DND-41 (cell line): ENCODE measurements at regions not wholly inside any gene's neighbourhood (a gene's known extent, or its start where the extent isn't known, plus 50 kb on each side); places are given as distances from the start of the nearest gene placed in this dataset.

ENCODE experiments used
- ATAC-seq: fragments of 200-7000 bp; cut with Tn5 transposase; 3 replicates; pipeline ENCODE4 v1.9.1; 2021; ENCODE audit warnings: low read depth; ENCODE audit not compliant: insufficient read depth
- DNase-seq: peaks from one replicate; pipeline ENCODE4 v3.0.0-alpha.2; 2020
- H2AFZ ChIP-seq: 2 replicates; pipeline ENCODE4 v1.6.0; 2012; ENCODE audit warnings: low read depth, low read length
- H3K27ac ChIP-seq: 2 replicates; pipeline ENCODE4 v1.5.1; 2012; ENCODE audit warnings: low read length, inconsistent platforms
- H3K27me3 ChIP-seq: fragments of 200-600 bp; sonication (generic); 2 replicates; pipeline ENCODE4 v1.6.0; 2012; ENCODE audit warnings: low read length, mild to moderate bottlenecking, inconsistent platforms; ENCODE audit not compliant: insufficient read depth, poor library complexity
- H3K36me3 ChIP-seq: 2 replicates; pipeline ENCODE4 v1.5.1; 2012; ENCODE audit warnings: low read length, inconsistent platforms; ENCODE audit not compliant: insufficient read depth
- H3K4me1 ChIP-seq: 2 replicates; pipeline ENCODE4 v1.5.1; 2012; ENCODE audit warnings: mild to moderate bottlenecking, low read length; ENCODE audit not compliant: insufficient read depth
- H3K4me2 ChIP-seq: 2 replicates; pipeline ENCODE4 v1.6.0; 2012; ENCODE audit warnings: mild to moderate bottlenecking, moderate library complexity, low read length, inconsistent platforms; ENCODE audit not compliant: insufficient read depth
- H3K4me3 ChIP-seq, 2 experiments: fragments of 200-600 bp in 1 of 2; shearing (Covaris generic) in 1 of 2; 2 replicates each; pipeline ENCODE4 v1.5.1; 2012 to 2016; ENCODE audit warnings: inconsistent platforms in 2 of 2, low read length in 2 of 2, mild to moderate bottlenecking in 2 of 2, low read depth in 1 of 2, moderate library complexity in 1 of 2
- H3K79me2 ChIP-seq: 2 replicates; pipeline ENCODE4 v1.6.0; 2012; ENCODE audit warnings: low read length, inconsistent platforms; ENCODE audit not compliant: insufficient read depth
- H3K9ac ChIP-seq: 2 replicates; pipeline ENCODE4 v1.6.0; 2012; ENCODE audit warnings: low read depth, mild to moderate bottlenecking, inconsistent platforms, low read length, moderate library complexity
- H3K9me3 ChIP-seq: 2 replicates; pipeline ENCODE4 v1.5.1; 2012; ENCODE audit warnings: low read length, moderate library complexity, mild to moderate bottlenecking, inconsistent platforms; ENCODE audit not compliant: insufficient read depth, severe bottlenecking
- H4K20me1 ChIP-seq: 2 replicates; pipeline ENCODE4 v1.6.0; 2012; ENCODE audit warnings: low read length; ENCODE audit not compliant: insufficient read depth
- EZH2 ChIP-seq: IDR thresholded peaks from 3 replicates; pipeline ENCODE4 v1.6.1; 2012; ENCODE audit warnings: borderline replicate concordance, low read depth, mild to moderate bottlenecking, moderate library complexity, low read length, inconsistent platforms; ENCODE audit not compliant: severe bottlenecking
- TF ChIP-seq, protein P1 (sequence below): IDR thresholded peaks from 2 replicates; pipeline ENCODE4 v1.5.1; 2012; ENCODE audit warnings: borderline replicate concordance, low read length, moderate library complexity, mild to moderate bottlenecking; ENCODE audit not compliant: poor library complexity, severe bottlenecking; ENCODE audit errors: extremely low read depth

DNA sequence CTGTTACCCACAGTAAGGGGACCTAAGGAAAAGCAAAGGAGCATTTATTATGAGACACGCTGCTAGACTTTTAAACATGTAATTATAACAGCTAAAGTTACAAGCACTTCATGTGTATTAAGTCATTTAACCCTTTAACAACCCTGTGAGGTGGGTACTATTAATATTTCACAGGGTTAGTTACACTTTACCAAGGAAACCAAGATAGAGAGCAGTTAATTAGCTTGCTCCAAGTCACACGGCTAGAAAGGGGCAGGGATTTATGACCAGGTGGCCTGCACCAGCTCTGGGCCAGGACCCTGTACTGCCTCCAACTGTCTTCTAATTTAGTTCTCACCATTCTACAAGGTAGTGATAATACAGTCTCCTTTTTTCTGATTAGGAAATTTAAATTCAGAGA, 74.9 kb downstream of the RPL27A start:
- no peak overlapping the region for H3K27ac ChIP-seq
- no peaks in the 10 kb centered on the region for H3K4me1 ChIP-seq
- ATAC-seq, result no peak
- no peaks in the 10 kb centered on the region for H3K79me2 ChIP-seq
- TF ChIP-seq, protein P1, sequence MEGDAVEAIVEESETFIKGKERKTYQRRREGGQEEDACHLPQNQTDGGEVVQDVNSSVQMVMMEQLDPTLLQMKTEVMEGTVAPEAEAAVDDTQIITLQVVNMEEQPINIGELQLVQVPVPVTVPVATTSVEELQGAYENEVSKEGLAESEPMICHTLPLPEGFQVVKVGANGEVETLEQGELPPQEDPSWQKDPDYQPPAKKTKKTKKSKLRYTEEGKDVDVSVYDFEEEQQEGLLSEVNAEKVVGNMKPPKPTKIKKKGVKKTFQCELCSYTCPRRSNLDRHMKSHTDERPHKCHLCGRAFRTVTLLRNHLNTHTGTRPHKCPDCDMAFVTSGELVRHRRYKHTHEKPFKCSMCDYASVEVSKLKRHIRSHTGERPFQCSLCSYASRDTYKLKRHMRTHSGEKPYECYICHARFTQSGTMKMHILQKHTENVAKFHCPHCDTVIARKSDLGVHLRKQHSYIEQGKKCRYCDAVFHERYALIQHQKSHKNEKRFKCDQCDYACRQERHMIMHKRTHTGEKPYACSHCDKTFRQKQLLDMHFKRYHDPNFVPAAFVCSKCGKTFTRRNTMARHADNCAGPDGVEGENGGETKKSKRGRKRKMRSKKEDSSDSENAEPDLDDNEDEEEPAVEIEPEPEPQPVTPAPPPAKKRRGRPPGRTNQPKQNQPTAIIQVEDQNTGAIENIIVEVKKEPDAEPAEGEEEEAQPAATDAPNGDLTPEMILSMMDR, result no peak
- TF ChIP-seq EZH2, result no peak
- no peaks in the 10 kb centered on the region for H3K36me3 ChIP-seq
- peaks cover 16% of the 10 kb centered on the region for H3K27me3 ChIP-seq
- H3K4me2 ChIP-seq, result no peak overlapping the region
- DNase-seq, result no peak
- no peak overlapping the region for H3K4me3 ChIP-seq
- no peaks in the 10 kb centered on the region for H4K20me1 ChIP-seq
- H3K9me3 ChIP-seq, result no peaks in the 10 kb centered on the region
- H3K9ac ChIP-seq, result no peak overlapping the region
- no peak overlapping the region for H2AFZ ChIP-seq

DNA sequence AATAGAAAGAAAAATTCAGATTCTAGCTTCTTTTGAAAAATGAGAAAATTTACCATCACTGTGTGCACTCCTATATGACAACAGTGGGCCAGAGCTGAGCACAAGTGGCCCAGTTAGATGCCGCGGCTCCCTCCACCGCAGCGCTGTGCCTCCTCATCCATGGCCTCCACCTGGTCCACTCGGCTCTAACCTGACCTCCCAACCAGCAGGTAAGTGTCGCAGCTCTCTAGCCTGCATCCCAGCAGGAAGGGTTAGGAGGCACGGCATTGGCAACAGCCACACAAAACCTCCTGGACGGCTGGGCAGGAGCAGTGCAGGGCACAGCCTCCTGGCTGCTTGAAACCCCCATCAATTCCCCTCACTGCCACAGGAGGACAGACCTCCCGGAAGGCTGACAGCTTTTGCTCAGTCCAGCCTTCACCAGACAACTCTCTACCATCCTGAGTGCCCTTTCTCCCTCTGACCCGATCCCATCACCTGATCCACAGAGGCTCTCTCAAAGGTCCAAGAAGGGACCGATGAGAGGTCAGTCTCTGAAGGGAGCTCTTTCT, 76.1 kb downstream of the RPL27A start:
- Histone ChIP-seq H2AFZ (no peak overlapping the region), H3K4me3 (no peak overlapping the region), H3K36me3 (no peaks in the 10 kb centered on the region), H3K4me1 (no peaks in the 10 kb centered on the region), H3K79me2 (no peaks in the 10 kb centered on the region), H3K27me3 (peaks cover 16% of the 10 kb centered on the region), H3K4me2 (no peak overlapping the region), H3K9ac (no peak overlapping the region), H3K9me3 (no peaks in the 10 kb centered on the region), H3K27ac (no peak overlapping the region), H4K20me1 (no peaks in the 10 kb centered on the region)
- DNase-seq (no peak), ATAC-seq (no peak)
- TF ChIP-seq EZH2, result no peak
- TF ChIP-seq, protein P1, result no peak

DNA sequence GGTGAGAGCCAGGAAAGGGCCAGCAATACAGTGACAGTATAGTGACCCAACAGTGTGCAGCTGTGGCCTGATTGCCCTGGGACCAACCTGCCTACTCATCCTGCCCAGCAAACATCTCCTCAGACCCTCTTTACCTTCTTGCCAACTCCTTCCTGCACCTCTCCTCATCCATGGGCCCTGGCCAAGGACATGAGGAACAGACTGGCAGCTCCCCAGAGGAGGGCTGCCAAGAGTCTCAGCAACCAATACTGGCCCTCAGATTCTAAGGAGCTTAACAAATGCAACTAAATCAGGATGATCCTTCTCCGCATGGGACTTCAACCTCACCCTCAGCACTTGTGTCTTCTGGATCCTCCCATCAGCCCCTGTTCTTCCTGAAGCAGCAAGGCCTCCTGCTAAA, 77.0 kb downstream of the RPL27A start:
- ATAC-seq (no peak), DNase-seq (no peak)
- Histone ChIP-seq H3K4me3 (no peak overlapping the region), H3K9ac (no peak overlapping the region), H2AFZ (no peak overlapping the region), H3K4me2 (no peak overlapping the region), H3K27me3 (peaks cover 16% of the 10 kb centered on the region), H3K4me1 (no peaks in the 10 kb centered on the region), H3K36me3 (no peaks in the 10 kb centered on the region), H3K9me3 (no peaks in the 10 kb centered on the region), H3K79me2 (no peaks in the 10 kb centered on the region), H3K27ac (no peak overlapping the region), H4K20me1 (no peaks in the 10 kb centered on the region)
- TF ChIP-seq EZH2, result no peak
- TF ChIP-seq, protein P1, result no peak

DNA sequence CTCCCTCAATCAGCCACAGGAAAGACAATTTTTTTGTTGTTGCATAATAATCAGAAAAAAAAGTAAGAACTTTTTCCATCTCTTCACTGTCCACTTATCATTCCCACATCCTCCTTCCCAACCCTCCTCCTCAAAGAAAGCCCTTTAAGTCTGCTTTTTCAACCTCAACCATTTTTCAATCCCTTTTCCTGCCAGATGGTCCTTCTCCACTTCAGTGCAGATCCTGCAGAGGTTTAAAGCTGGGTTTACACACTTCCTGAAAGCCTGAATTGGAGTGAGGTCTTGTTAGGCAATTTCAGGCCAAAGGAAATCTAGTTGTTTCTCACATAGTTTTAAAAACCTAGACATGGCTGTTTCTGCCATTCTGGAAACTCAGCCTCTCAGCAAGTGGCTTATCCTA, 78.3 kb downstream of the RPL27A start:
- no peaks in the 10 kb centered on the region for H3K9me3 ChIP-seq
- no peak for DNase-seq
- no peaks in the 10 kb centered on the region for H3K36me3 ChIP-seq
- TF ChIP-seq EZH2, result no peak
- H3K4me3 ChIP-seq, result no peak overlapping the region
- no peak overlapping the region for H3K4me2 ChIP-seq
- no peak for ATAC-seq
- no peaks in the 10 kb centered on the region for H4K20me1 ChIP-seq
- H3K27ac ChIP-seq, result no peak overlapping the region
- H3K4me1 ChIP-seq, result no peaks in the 10 kb centered on the region
- no peak overlapping the region for H2AFZ ChIP-seq
- peaks cover 16% of the 10 kb centered on the region for H3K27me3 ChIP-seq
- H3K79me2 ChIP-seq, result no peaks in the 10 kb centered on the region
- no peak overlapping the region for H3K9ac ChIP-seq
